ENCODE measurements at regions not wholly inside any gene's neighbourhood (a gene's known extent, or its start where the extent isn't known, plus 50 kb on each side); places are given as distances from the start of the nearest gene placed in this dataset.

GRCh38 chr5:4762316-4762715 is 377.8 kb upstream of the ADAMTS16 start:
- H3K79me2 ChIP-seq (ENCODE audit: low read length): no peaks in the 10 kb centered on the region
- no peak overlapping the region for H3K4me3 ChIP-seq (ENCODE audit: low read length)
- H3K9ac ChIP-seq (ENCODE audit: low read length): no peak overlapping the region
- no peak overlapping the region for H2AFZ ChIP-seq (ENCODE audit: low read length)
- H3K36me3 ChIP-seq (replicated peaks; ENCODE audit: insufficient read depth, low read length): no peaks in the 10 kb centered on the region
- H3K9me2 ChIP-seq (replicated peaks; ENCODE audit: insufficient read depth, low read length): no peaks in the 10 kb centered on the region
- H3K4me1 ChIP-seq (ENCODE audit: low read length): no peaks in the 10 kb centered on the region
- no peak overlapping the region for H3K27ac ChIP-seq (ENCODE audit: low read length)
- TF ChIP-seq EZH2 (optimal IDR thresholded peaks at IDR 0.05; ENCODE audit: low read depth, low read length) (no peak), EZH2phosphoT487 (IDR thresholded peaks at IDR 0.05; ENCODE audit: low read length) (no peak), CTCF (IDR thresholded peaks at IDR 0.05; ENCODE audit: low read length) (no peak)
- H3K4me2 ChIP-seq (ENCODE audit: low read depth, low read length): no peak overlapping the region
- no peaks in the 10 kb centered on the region for H3F3A ChIP-seq (ENCODE audit: insufficient read depth, low read length)
- no peak for DNase-seq
- H3K27me3 ChIP-seq (replicated peaks; ENCODE audit: insufficient read depth, low read length): no peaks in the 10 kb centered on the region
- no peaks in the 10 kb centered on the region for H3K9me3 ChIP-seq (replicated peaks; ENCODE audit: insufficient read depth, low read length)
- H4K20me1 ChIP-seq (ENCODE audit: insufficient read depth, low read length): no peaks in the 10 kb centered on the region

- no peak for DNase-seq
These were observed 374.7 kb upstream of the ADAMTS16 start for GRCh38 chr5:4765411-4765810.

GRCh38 chr5:4766101-4766500 is 374.0 kb upstream of the ADAMTS16 start:
- no peak for DNase-seq
- Histone ChIP-seq H3K79me2 (ENCODE audit: low read length) (no peaks in the 10 kb centered on the region), H3K9me3 (replicated peaks; ENCODE audit: insufficient read depth, low read length) (no peaks in the 10 kb centered on the region), H2AFZ (ENCODE audit: low read length) (no peak overlapping the region), H3K4me1 (ENCODE audit: low read length) (no peaks in the 10 kb centered on the region), H4K20me1 (ENCODE audit: insufficient read depth, low read length) (no peaks in the 10 kb centered on the region), H3F3A (ENCODE audit: insufficient read depth, low read length) (no peaks in the 10 kb centered on the region), H3K9me2 (replicated peaks; ENCODE audit: insufficient read depth, low read length) (no peaks in the 10 kb centered on the region), H3K27me3 (replicated peaks; ENCODE audit: insufficient read depth, low read length) (no peaks in the 10 kb centered on the region), H3K4me2 (ENCODE audit: low read depth, low read length) (no peak overlapping the region), H3K27ac (ENCODE audit: low read length) (no peak overlapping the region), H3K36me3 (replicated peaks; ENCODE audit: insufficient read depth, low read length) (no peaks in the 10 kb centered on the region), H3K9ac (ENCODE audit: low read length) (no peak overlapping the region), H3K4me3 (ENCODE audit: low read length) (no peak overlapping the region)
- TF ChIP-seq EZH2 (optimal IDR thresholded peaks at IDR 0.05; ENCODE audit: low read depth, low read length) (no peak), EZH2phosphoT487 (IDR thresholded peaks at IDR 0.05; ENCODE audit: low read length) (no peak), CTCF (IDR thresholded peaks at IDR 0.05; ENCODE audit: low read length) (no peak)

More at GRCh38 chr5:4765411-4765810, 374.7 kb upstream of the ADAMTS16 start:
- H4K20me1 ChIP-seq (ENCODE audit: insufficient read depth, low read length): no peaks in the 10 kb centered on the region
- H3K27ac ChIP-seq (ENCODE audit: low read length): no peak overlapping the region
- no peak overlapping the region for H2AFZ ChIP-seq (ENCODE audit: low read length)
- H3K36me3 ChIP-seq (replicated peaks; ENCODE audit: insufficient read depth, low read length): no peaks in the 10 kb centered on the region
- H3K27me3 ChIP-seq (replicated peaks; ENCODE audit: insufficient read depth, low read length): no peaks in the 10 kb centered on the region
- no peak overlapping the region for H3K9ac ChIP-seq (ENCODE audit: low read length)
- no peaks in the 10 kb centered on the region for H3F3A ChIP-seq (ENCODE audit: insufficient read depth, low read length)
- TF ChIP-seq EZH2phosphoT487 (IDR thresholded peaks at IDR 0.05; ENCODE audit: low read length) (no peak), CTCF (IDR thresholded peaks at IDR 0.05; ENCODE audit: low read length) (no peak), EZH2 (optimal IDR thresholded peaks at IDR 0.05; ENCODE audit: low read depth, low read length) (no peak)
- no peaks in the 10 kb centered on the region for H3K79me2 ChIP-seq (ENCODE audit: low read length)
- no peak overlapping the region for H3K4me3 ChIP-seq (ENCODE audit: low read length)
- no peaks in the 10 kb centered on the region for H3K9me3 ChIP-seq (replicated peaks; ENCODE audit: insufficient read depth, low read length)
- H3K4me2 ChIP-seq (ENCODE audit: low read depth, low read length): no peak overlapping the region
- H3K4me1 ChIP-seq (ENCODE audit: low read length): no peaks in the 10 kb centered on the region
- H3K9me2 ChIP-seq (replicated peaks; ENCODE audit: insufficient read depth, low read length): no peaks in the 10 kb centered on the region

All from MM.1S (cell line).